IPS-11a (cell line): ENCODE measurements at regions not wholly inside any gene's neighbourhood (a gene's known extent, or its start where the extent isn't known, plus 50 kb on each side); places are given as distances from the start of the nearest gene placed in this dataset.

Experiments
- H3K4me3 ChIP-seq: one replicate; pipeline ENCODE4 v1.5.1; 2013; ENCODE audit warnings: low read depth, low read length, control low read depth

- no peak overlapping the region for H3K4me3 ChIP-seq
Observed at GRCh38 chr9:107542411-107543157, 53.0 kb upstream of the KLF4 start.

DNA sequence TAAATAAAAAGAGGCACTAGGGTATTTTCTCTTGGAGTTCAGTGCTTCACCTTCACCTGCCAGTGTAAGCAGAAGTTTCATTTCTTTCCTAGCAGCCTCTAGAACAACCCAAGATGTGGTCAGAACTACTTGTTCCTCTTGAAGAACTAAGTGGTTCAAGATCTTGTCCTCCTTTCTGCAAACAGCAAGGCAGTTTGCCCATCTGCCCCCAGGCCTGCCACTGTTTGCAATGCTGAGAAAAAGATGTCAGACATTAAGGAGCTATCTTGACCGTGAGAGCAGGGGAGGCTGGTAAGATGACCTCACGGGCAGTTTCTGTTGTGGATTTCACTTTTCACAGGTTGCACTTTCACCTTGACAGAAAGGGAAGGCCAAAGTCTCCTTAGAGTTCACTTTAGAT is 52.0 kb upstream of the KLF4 start:
- H3K4me3 ChIP-seq: no peak overlapping the region

- no peak overlapping the region for H3K4me3 ChIP-seq
Observed at GRCh38 chr9:107540164-107540561, 50.6 kb upstream of the KLF4 start.

DNA sequence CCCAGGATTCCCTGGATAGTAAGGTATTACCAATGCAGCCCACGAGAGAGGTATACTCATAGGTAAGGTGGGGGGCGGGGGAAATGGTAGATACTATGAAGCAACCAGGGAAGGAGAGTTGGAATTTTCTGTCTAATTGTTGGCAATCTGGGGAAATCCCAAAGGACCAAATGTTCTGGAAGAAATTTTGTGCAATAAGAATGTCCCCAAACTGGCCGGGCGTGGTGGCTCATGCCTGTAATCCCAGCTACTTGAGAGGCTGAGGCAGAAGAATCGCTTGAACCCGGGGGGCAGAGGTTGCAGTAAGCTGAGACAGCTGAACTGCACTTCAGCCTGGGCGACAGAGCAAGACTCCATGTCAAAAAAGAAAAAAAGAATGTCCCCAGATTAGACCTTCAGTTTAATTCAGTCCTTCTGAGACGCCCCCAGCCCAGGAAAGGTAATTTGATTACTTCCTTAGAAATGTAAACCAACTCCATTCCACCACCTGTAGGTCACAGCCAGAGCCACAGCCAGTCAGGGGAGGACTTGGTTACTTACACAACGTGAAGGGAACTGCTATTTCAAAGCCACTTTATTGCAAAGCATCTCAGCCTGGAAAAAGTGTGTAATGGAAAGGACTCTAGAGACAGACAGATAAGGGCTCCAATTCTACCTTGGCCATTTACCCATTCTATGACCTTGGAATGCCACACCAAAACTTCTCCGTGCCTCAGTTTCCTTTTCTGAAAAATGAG is 50.0 kb upstream of the KLF4 start:
- no peak overlapping the region for H3K4me3 ChIP-seq
